HepG2 (cell line): ENCODE measurements at regions not wholly inside any gene's neighbourhood (a gene's known extent, or its start where the extent isn't known, plus 50 kb on each side); places are given as distances from the start of the nearest gene placed in this dataset.

Source experiments
- ATAC-seq: fragments of 200-7000 bp; cut with Tn5 transposase; 3 replicates; pipeline ENCODE4 v1.9.1; 2020; ENCODE audit warnings: mild to moderate bottlenecking, moderate library complexity
- BruUV-seq: library from RNA; stranded (reverse); fragments of 400-500 nt; replicated peaks from 2 replicates; lab custom pipeline; 2021; lab: Mats Ljungman, UMichigan
- CTCF ChIA-PET: fragments of 300-600 bp; formaldehyde crosslinking; extraction: SDS; loops from one replicate; lab custom pipeline; 2021; ENCODE audit warnings: low total read pairs, inconsistent platforms, low intra/inter-chr PET ratio; lab: Yijun Ruan, JAX
- POLR2A ChIA-PET: fragments of 350-600 bp; sonication (Branson Sonifier 250); formaldehyde crosslinking; loops from one replicate; lab custom pipeline; 2020; ENCODE audit warnings: antibody characterized with exemption, inconsistent platforms; lab: Yijun Ruan, JAX
- DNase-seq: peaks from one replicate; pipeline ENCODE4 v3.0.0-alpha.2; 2015; ENCODE audit warnings: low spot score
- FAIRE-seq: peaks from 3 replicates; lab custom pipeline; 2011; peaks lifted over from hg19 to GRCh38; lab: Jason Lieb, UNC
- H2AFZ ChIP-seq: one replicate; pipeline ENCODE4 v1.6.1; 2011; ENCODE audit warnings: low read length, inconsistent platforms
- H3K27ac ChIP-seq: fragments of 300-600 bp; 3 replicates; pipeline ENCODE4 v1.8.0; 2011; ENCODE audit warnings: mixed run types, mild to moderate bottlenecking, mixed read lengths, low read length, inconsistent platforms; ENCODE audit not compliant: insufficient read depth; ENCODE audit errors: extremely low read length
- H3K27me3 ChIP-seq, 2 experiments: fragments of 200-600 bp in 1 of 2; 2 replicates in 1 of 2; 3 replicates in 1 of 2; pipeline versions ENCODE4 v1.6.0 to v1.8.0; 2011; ENCODE audit warnings: low read length in 2 of 2, mild to moderate bottlenecking in 2 of 2, moderate library complexity in 2 of 2, inconsistent platforms in 1 of 2; ENCODE audit not compliant: insufficient read depth in 2 of 2, control insufficient read depth in 1 of 2
- H3K36me3 ChIP-seq, 2 experiments: fragments of 200-600 bp in 1 of 2; replicated peaks in 1 of 2; 2 replicates in 1 of 2; 3 replicates in 1 of 2; pipeline versions ENCODE4 v1.5.1 to v1.8.0; 2011; ENCODE audit warnings: low read length in 2 of 2, inconsistent platforms in 1 of 2; ENCODE audit not compliant: insufficient read depth in 2 of 2, control insufficient read depth in 1 of 2
- H3K4me1 ChIP-seq: 2 replicates; pipeline ENCODE4 v1.5.1; 2012; ENCODE audit warnings: low read length, inconsistent platforms; ENCODE audit not compliant: insufficient read depth
- H3K4me2 ChIP-seq: 2 replicates; pipeline ENCODE4 v1.6.0; 2011; ENCODE audit warnings: low read depth, low read length, inconsistent platforms
- H3K4me3 ChIP-seq, 3 experiments: fragments of 200-600 bp in 1 of 3; sonication (generic), shearing (Covaris generic) in 1 of 3; replicated peaks in 1 of 3; 2 replicates each; pipeline ENCODE4 v1.5.1; 2011 to 2016; ENCODE audit warnings: low read length in 3 of 3, inconsistent platforms in 2 of 3, low read depth in 2 of 3, mild to moderate bottlenecking in 2 of 3, control low read depth in 1 of 3, mixed read lengths in 1 of 3; ENCODE audit not compliant: insufficient read depth in 1 of 3
- H3K79me2 ChIP-seq: one replicate; pipeline ENCODE4 v1.6.1; 2011; ENCODE audit warnings: low read length, inconsistent platforms; ENCODE audit not compliant: insufficient read depth
- H3K9ac ChIP-seq: 2 replicates; pipeline ENCODE4 v1.6.0; 2011; ENCODE audit warnings: mild to moderate bottlenecking, low read depth, low read length, inconsistent platforms; ENCODE audit not compliant: insufficient read depth
- H3K9me3 ChIP-seq: 2 replicates; pipeline ENCODE4 v1.5.1; 2012; ENCODE audit warnings: mild to moderate bottlenecking, low read length
- H4K20me1 ChIP-seq: 2 replicates; pipeline ENCODE4 v1.6.0; 2011; ENCODE audit warnings: inconsistent platforms, mild to moderate bottlenecking, low read length, moderate library complexity; ENCODE audit not compliant: insufficient read depth
- AHDC1 ChIP-seq: sonication (generic); formaldehyde crosslinking; IDR thresholded peaks from 2 replicates; pipeline ENCODE4 v1.5.1; 2020; ENCODE audit warnings: mild to moderate bottlenecking, missing genetic modification reagents, borderline replicate concordance
- CREM ChIP-seq, 2 experiments: sonication (generic) in 1 of 2; formaldehyde crosslinking in 1 of 2; IDR thresholded peaks; 2 replicates each; pipeline versions ENCODE4 v1.4.0 to v1.6.1; 2016 to 2020; ENCODE audit warnings: antibody characterized with exemption in 1 of 2, mild to moderate bottlenecking in 1 of 2, missing genetic modification reagents in 1 of 2
- EED ChIP-seq: sonication (generic); formaldehyde crosslinking; IDR thresholded peaks from 2 replicates; pipeline ENCODE4 v1.5.0; 2020; ENCODE audit warnings: mild to moderate bottlenecking, missing genetic modification reagents
- GZF1 ChIP-seq: sonication (generic); formaldehyde crosslinking; IDR thresholded peaks from 2 replicates; pipeline ENCODE4 v1.5.1; 2020; ENCODE audit warnings: mild to moderate bottlenecking, missing genetic modification reagents
- HOXA7 ChIP-seq: sonication (generic); formaldehyde crosslinking; IDR thresholded peaks from 2 replicates; pipeline ENCODE4 v1.8.1; 2022; ENCODE audit warnings: mild to moderate bottlenecking, missing genetic modification reagents, moderate library complexity
- MED13 ChIP-seq: sonication (generic); formaldehyde crosslinking; IDR thresholded peaks from 2 replicates; pipeline ENCODE4 v1.5.0; 2020; ENCODE audit warnings: missing genetic modification reagents
- MIER2 ChIP-seq: IDR thresholded peaks from 2 replicates; pipeline ENCODE4 v1.6.1; 2016; ENCODE audit warnings: missing biosample characterization, missing genetic modification reagents
- NR3C1 ChIP-seq: sonication (generic); formaldehyde crosslinking; IDR thresholded peaks from 2 replicates; pipeline ENCODE4 v1.4.0; 2020; ENCODE audit warnings: missing genetic modification reagents
- PAX8 ChIP-seq: sonication (generic); formaldehyde crosslinking; IDR thresholded peaks from 2 replicates; pipeline ENCODE4 v1.8.0; 2022; ENCODE audit warnings: mild to moderate bottlenecking, missing genetic modification reagents, borderline replicate concordance
- SMARCC2 ChIP-seq: fragments of 450-650 bp; IDR thresholded peaks from 2 replicates; pipeline ENCODE4 v1.6.1; 2017; ENCODE audit warnings: antibody characterized with exemption, mild to moderate bottlenecking
- ZNF124 ChIP-seq: sonication (generic); formaldehyde crosslinking; IDR thresholded peaks from 2 replicates; pipeline ENCODE4 v1.4.0; 2020; ENCODE audit warnings: missing genetic modification reagents
- ZNF432 ChIP-seq: sonication (generic); formaldehyde crosslinking; IDR thresholded peaks from 2 replicates; pipeline ENCODE4 v1.5.0; 2020; ENCODE audit warnings: missing genetic modification reagents, mild to moderate bottlenecking, borderline replicate concordance
- ZNF546 ChIP-seq: sonication (generic); formaldehyde crosslinking; conservative IDR thresholded peaks from 2 replicates; pipeline ENCODE4 v1.8.1; 2023; ENCODE audit warnings: mild to moderate bottlenecking, missing genetic modification reagents
- ZNF768 ChIP-seq: sonication (generic); formaldehyde crosslinking; IDR thresholded peaks from 2 replicates; pipeline ENCODE4 v1.4.0; 2020; ENCODE audit warnings: missing genetic modification reagents
- ZNF770 ChIP-seq: sonication (generic); formaldehyde crosslinking; IDR thresholded peaks from 2 replicates; pipeline ENCODE4 v1.5.0; 2020; ENCODE audit warnings: mild to moderate bottlenecking, missing genetic modification reagents
- ZNF841 ChIP-seq: sonication (generic); formaldehyde crosslinking; IDR thresholded peaks from 2 replicates; pipeline ENCODE4 v1.8.1; 2023; ENCODE audit warnings: missing genetic modification reagents, borderline replicate concordance
- WGBS: methylation state at CpG from one replicate; pipeline ENCODE4 v1.1.6; 2017; ENCODE audit warnings: low lambda C conversion rate; 5-methylcytosine and 5-hydroxymethylcytosine counted together
- in situ Hi-C: cut with HindIII; loops from 2 replicates; pipeline ENCODE4 v1.10.0; 2017; ENCODE audit warnings: low pct_unique_long_range_greater_than_20kb; ENCODE audit not compliant: extremely low pct_ligation_motif_present
- intact Hi-C: fragments of 100-400 bp; cut with micrococcal nuclease; formaldehyde crosslinking; loops from one replicate; pipeline ENCODE4 v1.10.0; 2022; ENCODE audit not compliant: unreplicated experiment

GRCh38 chr6:106869203-106869602, 105.3 kb downstream of the CD24 start:
- Histone ChIP-seq H3K27ac (no peak overlapping the region), H2AFZ (no peak overlapping the region), H3K79me2 (no peaks in the 10 kb centered on the region), H3K9ac (no peak overlapping the region), H3K27me3 (no peaks in the 10 kb centered on the region; a peak in 1 of 5 replicates), H3K4me2 (no peak overlapping the region), H3K36me3 (no peaks in the 10 kb centered on the region), H4K20me1 (no peaks in the 10 kb centered on the region), H3K4me3 (no peak overlapping the region), H3K4me1 (peaks cover 16% of the 10 kb centered on the region), H3K9me3 (no peaks in the 10 kb centered on the region)
- ChIA-PET POLR2A (interaction anchor here (0.6 kb wide), 1 partner anchor 248 kb away, joined by 3 read pairs; no protein-coding TSS in a partner anchor), CTCF (no interaction called here)
- DNase-seq (no peak), ATAC-seq (no peak), FAIRE-seq (no peak)
- 80% methylated on average over 5 of the region's 5 CpGs for WGBS
- BruUV-seq, result no TSS peak
- TF ChIP-seq MED13 (CRISPR knock-in tag) (no peak), GZF1 (no peak), NR3C1 (CRISPR knock-in tag) (no peak), PAX8 (no peak), ZNF546 (CRISPR knock-in tag) (no peak), EED (CRISPR knock-in tag) (no peak), MIER2 (CRISPR knock-in tag) (no peak), ZNF124 (CRISPR knock-in tag) (no peak), ZNF768 (CRISPR knock-in tag) (no peak), HOXA7 (CRISPR knock-in tag) (no peak), ZNF841 (CRISPR knock-in tag) (no peak), SMARCC2 (no peak), CREM (IDR thresholded peaks at IDR 0.05) (no peak), CREM (CRISPR knock-in tag; IDR thresholded peaks at IDR 0.05) (no peak), AHDC1 (CRISPR knock-in tag) (no peak), ZNF770 (CRISPR knock-in tag) (no peak), ZNF432 (CRISPR knock-in tag) (no peak)
- in situ Hi-C loops (no loop called here), intact Hi-C loops (no loop called here)
